HepG2 (cell line): ENCODE measurements at regions not wholly inside any gene's neighbourhood (a gene's known extent, or its start where the extent isn't known, plus 50 kb on each side); places are given as distances from the start of the nearest gene placed in this dataset.
A peak's percentile ranks its signal among the peaks of the same experiment; 100 is the strongest.

Experiments
- CBX1 ChIP-seq: IDR thresholded peaks from one replicate; pipeline ENCODE4 v1.6.1; 2016; ENCODE audit warnings: antibody characterized with exemption, low read depth
- CEBPB ChIP-seq: IDR thresholded peaks from 2 replicates; pipeline ENCODE4 v1.6.1; 2011; ENCODE audit warnings: low read depth, low read length, improper control_type of control experiment, borderline replicate concordance
- FOXJ3 ChIP-seq: sonication (generic); formaldehyde crosslinking; IDR thresholded peaks from 2 replicates; pipeline ENCODE4 v1.4.0; 2020; ENCODE audit warnings: missing genetic modification reagents, mild to moderate bottlenecking, borderline replicate concordance
- LBX2 ChIP-seq: sonication (generic); formaldehyde crosslinking; IDR thresholded peaks from 2 replicates; pipeline ENCODE4 v1.5.0; 2020; ENCODE audit warnings: missing genetic modification reagents, mild to moderate bottlenecking, borderline replicate concordance
- MYC ChIP-seq: sonication (generic); formaldehyde crosslinking; IDR thresholded peaks from 2 replicates; pipeline ENCODE4 v1.9.0; 2021; ENCODE audit warnings: missing genetic modification reagents, borderline replicate concordance
- NPAS2 ChIP-seq: sonication (generic); formaldehyde crosslinking; IDR thresholded peaks from 2 replicates; pipeline ENCODE4 v1.8.0; 2022; ENCODE audit warnings: mild to moderate bottlenecking, missing genetic modification reagents, borderline replicate concordance
- SCMH1 ChIP-seq: sonication (generic); formaldehyde crosslinking; IDR thresholded peaks from 2 replicates; pipeline ENCODE4 v1.9.0; 2021; ENCODE audit warnings: missing genetic modification reagents, mild to moderate bottlenecking, borderline replicate concordance
- THAP8 ChIP-seq: sonication (generic); formaldehyde crosslinking; IDR thresholded peaks from 2 replicates; pipeline ENCODE4 v1.5.1; 2020; ENCODE audit warnings: missing genetic modification reagents, mild to moderate bottlenecking, borderline replicate concordance
- TIGD3 ChIP-seq: sonication (generic); formaldehyde crosslinking; IDR thresholded peaks from 2 replicates; pipeline ENCODE4 v1.5.1; 2020; ENCODE audit warnings: mild to moderate bottlenecking, missing genetic modification reagents, borderline replicate concordance
- ZEB1 ChIP-seq: IDR thresholded peaks from 2 replicates; pipeline ENCODE4 v1.6.1; 2012; ENCODE audit warnings: mild to moderate bottlenecking, low read depth, inconsistent platforms; ENCODE audit not compliant: insufficient replicate concordance
- ZGPAT ChIP-seq: IDR thresholded peaks from 2 replicates; pipeline ENCODE4 v1.6.1; 2016; ENCODE audit warnings: mild to moderate bottlenecking
- ZMYM2 ChIP-seq: sonication (generic); formaldehyde crosslinking; IDR thresholded peaks from 2 replicates; pipeline ENCODE4 v1.8.0; 2022; ENCODE audit warnings: mild to moderate bottlenecking, missing genetic modification reagents
- ZNF232 ChIP-seq: sonication (generic); formaldehyde crosslinking; IDR thresholded peaks from 2 replicates; pipeline ENCODE4 v1.4.0; 2020; ENCODE audit warnings: missing genetic modification reagents, borderline replicate concordance
- ZNF333 ChIP-seq: sonication (generic); formaldehyde crosslinking; IDR thresholded peaks from 2 replicates; pipeline ENCODE4 v1.4.0; 2020; ENCODE audit warnings: mild to moderate bottlenecking, missing genetic modification reagents, borderline replicate concordance
- ZNF414 ChIP-seq: sonication (generic); formaldehyde crosslinking; IDR thresholded peaks from 2 replicates; pipeline ENCODE4 v1.5.0; 2020; ENCODE audit warnings: missing genetic modification reagents
- ZNF503 ChIP-seq: sonication (generic); formaldehyde crosslinking; IDR thresholded peaks from 2 replicates; pipeline ENCODE4 v1.4.0; 2020; ENCODE audit warnings: missing genetic modification reagents
- ZNF577 ChIP-seq: sonication (generic); formaldehyde crosslinking; IDR thresholded peaks from 2 replicates; pipeline ENCODE4 v1.4.0; 2020; ENCODE audit warnings: mild to moderate bottlenecking, low read depth, missing genetic modification reagents, borderline replicate concordance
- ZNF580 ChIP-seq: IDR thresholded peaks from 2 replicates; pipeline ENCODE4 v1.6.1; 2016; ENCODE audit warnings: low read depth, borderline replicate concordance
- ZNF749 ChIP-seq: sonication (generic); formaldehyde crosslinking; IDR thresholded peaks from 2 replicates; pipeline ENCODE4 v1.8.0; 2022; ENCODE audit warnings: mild to moderate bottlenecking, missing genetic modification reagents, moderate library complexity, borderline replicate concordance
- ZNF75D ChIP-seq: sonication (generic); formaldehyde crosslinking; IDR thresholded peaks from 2 replicates; pipeline ENCODE4 v1.8.1; 2023; ENCODE audit warnings: missing genetic modification reagents, mild to moderate bottlenecking, borderline replicate concordance
- ZSCAN25 ChIP-seq: sonication (generic); formaldehyde crosslinking; IDR thresholded peaks from 2 replicates; pipeline ENCODE4 v1.8.0; 2022; ENCODE audit warnings: mild to moderate bottlenecking, missing genetic modification reagents

GRCh38 chr3:147184794-147185193, 221.5 kb downstream of the ZIC4 start (continued):
- TF ChIP-seq SCMH1 (CRISPR knock-in tag) (no peak), ZNF232 (CRISPR knock-in tag) (no peak), ZSCAN25 (CRISPR knock-in tag) (no peak), ZNF580 (CRISPR knock-in tag) (peak; percentile 71; the same call in 1 of the 2 replicates), ZNF503 (CRISPR knock-in tag) (peak; percentile 47; the same call in 1 of the 2 replicates), CEBPB (no peak), ZNF75D (no peak), NPAS2 (CRISPR knock-in tag) (0 out of 2 replicates have a peak, but pooled peaks have one; percentile 71), ZEB1 (no peak), ZMYM2 (CRISPR knock-in tag) (peak; percentile 94), MYC (CRISPR knock-in tag) (peak; percentile 33; the same call in 1 of the 2 replicates), ZNF749 (CRISPR knock-in tag) (no peak), ZNF333 (CRISPR knock-in tag) (no peak), LBX2 (CRISPR knock-in tag) (no peak), FOXJ3 (CRISPR knock-in tag) (peak; percentile 90; the same call in 1 of the 2 replicates), ZGPAT (peak; percentile 81), THAP8 (CRISPR knock-in tag) (no peak), ZNF414 (CRISPR knock-in tag) (peak; percentile 66; the same call in 1 of the 2 replicates), CBX1 (no peak), TIGD3 (CRISPR knock-in tag) (no peak), ZNF577 (no peak)
